GM18502 (cell line): ENCODE measurements at regions not wholly inside any gene's neighbourhood (a gene's known extent, or its start where the extent isn't known, plus 50 kb on each side); places are given as distances from the start of the nearest gene placed in this dataset.
"Not testable (repeated sequence)": the region's sequence is repeated elsewhere in the genome, so short reads cannot be mapped to it uniquely, and the experiment has no call there.

Experiments used
- ATAC-seq: cut with Tn5 transposase; IDR thresholded peaks from one replicate; pipeline ENCODE4 v1.9.1; 2021; ENCODE audit warnings: mild to moderate bottlenecking; ENCODE audit not compliant: unreplicated experiment, poor library complexity

DNA sequence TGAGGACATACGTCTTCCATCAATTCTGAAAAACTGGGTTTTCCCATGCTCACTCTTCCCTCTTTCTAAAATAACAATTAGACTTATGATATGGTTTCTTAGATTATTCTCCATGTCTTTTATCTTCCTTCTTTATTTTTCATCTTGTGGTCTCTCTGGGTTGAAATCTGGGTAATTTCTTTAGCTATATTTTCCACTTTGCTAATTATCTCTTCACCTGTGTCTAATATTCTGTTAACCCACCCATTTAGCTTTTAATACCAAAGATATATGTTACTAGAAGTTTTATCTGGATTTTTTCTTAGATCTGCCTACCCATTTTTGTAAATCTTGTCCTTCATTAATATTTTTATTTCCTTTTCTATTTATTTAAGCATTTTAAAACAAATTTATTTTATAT lies 121.8 kb downstream of the TENT5A start:
- no peak for ATAC-seq

DNA sequence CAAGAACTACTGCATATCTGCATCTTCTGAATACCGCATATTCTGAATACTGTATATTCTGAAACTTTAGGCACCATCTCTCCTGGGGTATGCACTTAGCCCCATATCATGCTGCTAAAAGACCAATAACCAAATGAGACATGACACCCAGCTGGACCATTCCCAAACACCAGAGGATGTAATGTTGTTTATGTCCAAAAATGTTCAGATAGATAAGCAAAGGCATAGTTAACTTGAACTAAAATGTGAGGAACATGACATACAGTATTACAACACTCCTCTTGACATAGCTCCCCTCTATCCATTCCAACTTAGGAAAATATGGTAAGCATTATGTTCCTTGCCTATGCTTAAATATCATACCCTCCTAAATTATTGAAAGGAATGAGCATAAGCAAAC lies 127.3 kb downstream of the TENT5A start:
- no peak for ATAC-seq

DNA sequence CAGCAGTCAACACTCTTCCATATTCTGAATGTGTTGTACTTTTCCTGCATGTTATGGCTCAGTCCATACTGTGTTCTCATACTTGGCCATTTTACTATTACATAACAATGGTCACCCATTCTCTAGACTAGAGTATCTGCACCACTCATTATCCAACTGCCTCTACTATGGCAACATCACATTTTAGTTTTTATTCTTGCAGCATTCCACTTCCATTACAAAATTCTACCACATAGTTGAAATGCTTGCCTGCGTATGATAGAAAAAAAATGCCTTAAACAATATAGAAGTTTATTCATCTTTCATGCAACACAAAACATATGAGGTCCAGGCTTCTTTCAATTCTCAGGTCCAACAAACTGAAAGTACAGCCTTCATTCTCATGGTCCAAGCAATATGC lies 128.0 kb downstream of the TENT5A start:
- ATAC-seq = no peak

- ATAC-seq = no peak
Observed at GRCh38 chr6:81623106-81623759, 129.2 kb downstream of the TENT5A start.

DNA sequence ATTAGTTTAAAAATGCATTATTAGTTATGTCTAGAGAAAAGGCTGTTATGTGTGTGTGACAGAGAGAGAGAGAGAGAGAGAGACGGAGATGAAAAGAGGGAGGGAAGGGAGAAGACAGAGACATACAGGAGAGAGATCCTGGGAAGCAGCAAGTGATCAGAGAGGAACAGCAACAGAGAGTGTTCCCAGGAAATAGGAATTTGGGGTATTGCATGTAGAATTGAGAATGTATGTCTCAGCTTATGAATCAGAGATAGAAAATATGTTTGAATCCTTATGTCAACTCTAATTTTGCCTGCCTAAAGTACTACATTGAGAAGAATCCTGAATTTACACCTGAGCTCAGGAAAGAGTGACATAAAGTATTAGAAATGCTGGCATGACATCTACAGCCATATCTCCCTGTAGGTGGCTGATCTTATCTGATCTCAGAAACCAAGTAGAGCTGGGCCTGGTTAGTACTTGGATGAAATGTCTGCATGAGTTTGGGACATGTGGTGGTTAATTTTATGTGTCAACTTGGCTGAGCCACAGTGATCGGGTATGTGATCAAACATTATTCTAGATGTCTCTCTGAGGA lies 130.6 kb downstream of the TENT5A start:
- no peak for ATAC-seq

DNA sequence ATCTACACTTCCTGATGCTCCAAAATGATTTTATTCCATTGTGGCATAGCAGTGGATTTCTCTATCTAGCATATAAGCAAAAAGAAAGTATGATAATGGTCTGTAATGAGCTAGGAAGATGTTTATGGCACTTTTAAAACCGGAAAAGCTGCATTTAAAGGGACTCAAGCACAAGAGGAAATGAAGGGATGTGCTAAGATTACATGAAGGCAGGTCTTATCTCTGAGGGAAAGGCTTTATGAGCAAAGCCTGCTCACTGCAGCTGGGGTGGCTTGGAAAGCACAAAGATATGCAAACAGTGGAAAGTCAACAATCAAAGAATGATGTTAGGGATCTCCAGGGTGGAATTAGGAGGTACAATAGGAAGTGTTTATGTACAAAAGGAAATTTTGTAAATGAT lies 138.2 kb downstream of the TENT5A start:
- no peak for ATAC-seq

- ATAC-seq = no peak
Observed at GRCh38 chr6:81613606-81614005, 138.9 kb downstream of the TENT5A start.

DNA sequence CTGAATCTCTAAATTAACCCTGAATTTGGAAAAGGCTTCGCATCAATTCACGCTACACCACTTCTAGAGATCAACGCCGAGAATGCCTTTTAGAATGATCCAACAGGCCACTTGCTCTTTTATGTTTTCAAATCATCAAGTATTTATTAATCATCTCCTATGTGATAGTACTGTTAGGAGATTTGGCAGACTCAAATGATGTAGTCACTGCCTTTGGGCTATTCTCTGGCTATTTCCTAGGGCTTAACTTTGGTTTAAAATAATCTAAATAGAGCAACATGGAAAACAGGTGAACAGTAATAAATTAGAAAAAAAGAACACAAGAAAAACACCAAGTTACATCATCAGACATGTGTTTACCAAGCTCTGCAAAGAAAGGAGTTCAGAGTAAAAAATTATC lies 140.3 kb downstream of the TENT5A start:
- ATAC-seq = no peak

DNA sequence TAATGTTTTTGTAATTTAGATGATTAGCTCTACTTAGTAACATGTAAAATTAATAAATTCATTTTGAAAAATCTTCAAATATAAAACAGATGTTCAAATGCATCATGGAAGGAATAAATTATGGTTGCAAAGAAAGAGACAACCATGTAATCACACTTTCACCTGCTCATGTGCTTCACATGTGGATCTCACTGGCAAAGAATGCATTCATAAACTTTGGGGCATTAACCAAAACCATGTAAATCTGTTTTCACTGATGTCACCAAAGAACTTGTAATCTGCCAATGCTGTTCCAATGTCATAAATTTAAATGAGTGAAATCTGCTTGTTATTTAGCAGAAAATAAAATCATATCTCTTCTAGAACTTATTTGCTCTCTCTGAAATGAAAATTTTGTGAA lies 142.7 kb downstream of the TENT5A start:
- no peak for ATAC-seq

DNA sequence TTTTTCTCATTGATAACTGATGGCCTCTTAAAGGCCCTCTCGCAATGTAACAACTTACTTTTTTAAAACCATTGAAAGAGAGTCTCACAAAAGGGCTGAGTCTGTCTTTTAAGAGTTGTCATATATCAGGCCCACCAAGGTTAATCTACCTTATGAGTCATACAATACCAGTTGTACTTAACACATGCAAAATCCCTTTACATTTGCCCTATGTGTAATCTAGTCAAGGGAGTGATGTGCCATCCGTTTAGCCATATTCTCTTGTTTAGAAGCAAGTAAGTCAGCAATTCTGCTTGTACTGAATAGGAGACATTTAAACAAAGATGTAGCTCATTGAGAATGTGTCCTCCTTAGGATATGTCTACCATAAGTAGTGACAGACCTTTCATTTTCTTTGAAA lies 143.7 kb downstream of the TENT5A start:
- no peak for ATAC-seq

GRCh38 chr6:81606965-81607381 lies 145.5 kb downstream of the TENT5A start:
- ATAC-seq = no peak

DNA sequence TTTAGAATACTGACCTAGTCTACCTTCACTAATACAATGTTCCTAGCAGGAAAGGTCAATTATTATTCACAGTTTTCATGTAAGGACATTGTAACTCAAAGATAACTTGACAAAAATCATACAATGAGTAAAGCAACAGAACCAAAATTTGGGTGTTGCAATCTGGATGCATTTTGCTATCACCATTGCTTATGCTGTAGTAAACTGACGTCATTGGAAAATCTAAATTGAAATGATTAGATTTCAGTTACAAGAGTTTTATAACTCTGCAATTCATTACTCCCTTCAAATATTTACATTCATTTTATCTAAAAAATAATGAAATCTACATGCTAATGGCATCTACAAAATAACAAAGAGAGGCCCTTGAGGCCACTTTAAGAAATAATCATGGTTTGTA lies 147.0 kb downstream of the TENT5A start:
- ATAC-seq = no peak

- ATAC-seq = no peak
Observed at GRCh38 chr6:81601918-81602317, 150.6 kb downstream of the TENT5A start.

DNA sequence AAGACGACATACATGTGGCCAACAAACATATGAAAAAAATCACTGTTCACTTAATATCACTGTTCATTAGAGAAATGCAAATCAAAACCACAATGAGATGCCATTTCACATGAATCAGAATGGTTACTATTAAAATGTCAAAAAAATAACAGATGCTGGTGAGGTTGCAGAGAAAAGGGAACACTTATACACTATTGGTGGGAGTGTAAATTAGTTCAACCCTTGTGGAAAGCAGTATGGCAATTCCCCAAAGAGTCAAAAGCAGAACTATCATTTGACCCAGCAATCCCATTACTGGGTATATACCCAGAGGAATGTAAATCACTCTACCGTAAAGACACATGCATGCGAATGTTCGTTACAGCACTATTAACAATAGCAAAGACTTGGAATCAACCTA lies 152.0 kb downstream of the TENT5A start:
- ATAC-seq = not testable (repeated sequence)

- ATAC-seq = no peak
Observed at GRCh38 chr6:81594501-81594900, 158.0 kb downstream of the TENT5A start.

GRCh38 chr6:81590314-81590691 lies 162.2 kb downstream of the TENT5A start:
- no peak for ATAC-seq

- no peak for ATAC-seq
Observed at GRCh38 chr6:81589465-81590313, 162.8 kb downstream of the TENT5A start.

DNA sequence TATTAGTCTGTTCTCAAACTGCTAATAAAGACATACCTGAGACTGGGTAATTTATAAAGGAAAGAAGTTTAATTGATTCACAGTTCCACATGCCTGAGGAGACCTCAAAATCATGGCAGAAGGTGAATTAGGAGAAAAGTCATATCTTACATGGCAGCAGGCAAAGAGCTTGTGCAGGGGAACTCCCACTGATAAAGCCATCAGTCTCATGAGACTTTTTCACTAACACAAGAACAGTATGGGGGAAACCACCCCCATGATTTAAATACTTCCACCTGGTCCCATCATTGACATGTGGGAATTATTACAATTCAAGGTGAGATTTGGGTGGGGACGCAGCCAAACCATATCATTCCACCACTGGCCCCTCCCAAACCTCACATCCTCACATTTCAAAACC lies 166.8 kb downstream of the TENT5A start:
- ATAC-seq = not testable (repeated sequence)

- ATAC-seq = not testable (repeated sequence)
Observed at GRCh38 chr6:81584156-81584555, 168.3 kb downstream of the TENT5A start.

- ATAC-seq = no peak
Observed at GRCh38 chr6:81575442-81575841, 177.0 kb downstream of the TENT5A start.

DNA sequence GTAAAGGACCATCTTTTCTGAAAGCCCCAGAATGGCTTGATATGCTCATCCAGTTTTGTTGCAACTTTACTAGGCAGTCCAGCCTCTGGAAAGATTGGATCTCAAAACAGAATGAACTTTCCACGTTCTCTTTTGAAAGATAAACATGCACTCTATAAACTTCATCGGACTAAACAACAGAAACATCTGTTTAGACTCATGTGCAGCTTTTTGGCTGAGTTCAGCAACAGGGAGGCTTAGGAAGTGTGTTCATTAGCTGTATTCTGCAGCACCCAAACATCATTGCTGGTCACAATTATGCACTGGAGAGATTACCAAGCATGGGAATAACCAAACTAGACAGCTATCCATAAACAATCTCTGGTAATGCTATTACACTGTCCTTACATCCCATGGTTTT lies 180.5 kb downstream of the TENT5A start:
- ATAC-seq = no peak

DNA sequence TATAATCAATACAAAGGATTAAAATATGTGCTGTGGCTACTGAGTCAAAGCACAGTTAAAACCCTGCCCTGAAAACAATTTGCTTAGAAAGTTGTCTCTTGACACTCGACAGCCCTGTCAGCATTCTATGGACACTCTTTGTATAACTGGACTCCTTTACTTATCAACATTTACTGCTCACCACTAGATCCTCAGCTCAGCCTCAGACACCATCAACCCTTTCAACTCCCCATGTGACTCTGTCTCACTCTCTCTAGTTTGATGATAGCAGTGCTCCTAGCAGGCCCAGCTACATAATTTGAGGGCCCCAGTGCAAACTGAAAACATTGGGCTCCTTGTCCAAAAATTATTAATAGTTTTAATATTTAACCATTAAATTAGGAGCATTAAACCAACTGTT lies 181.8 kb downstream of the TENT5A start:
- no peak for ATAC-seq
